Mesothelial cell of epicardium (in vitro differentiated cells): ENCODE measurements at regions not wholly inside any gene's neighbourhood (a gene's known extent, or its start where the extent isn't known, plus 50 kb on each side); places are given as distances from the start of the nearest gene placed in this dataset.

Experiments used
- DNase-seq, 2 experiments: peaks; one replicate each; pipeline ENCODE4 v3.0.0; 2021; ENCODE audit warnings: low spot score in 2 of 2; ENCODE audit not compliant: unreplicated experiment in 2 of 2
- H3K27ac Mint-ChIP-seq: 2 replicates; pipeline ENCODE4 v1.8.0; 2021; ENCODE audit warnings: mixed read lengths
- H3K27me3 Mint-ChIP-seq: 2 replicates; pipeline ENCODE4 v1.8.0; 2021; ENCODE audit warnings: low read depth, mixed read lengths
- H3K36me3 Mint-ChIP-seq: 2 replicates; pipeline ENCODE4 v1.8.0; 2021; ENCODE audit warnings: mixed read lengths
- H3K4me1 Mint-ChIP-seq: 2 replicates; pipeline ENCODE4 v1.8.0; 2021; ENCODE audit warnings: mixed read lengths
- H3K4me3 Mint-ChIP-seq: 2 replicates; pipeline ENCODE4 v1.8.0; 2021; ENCODE audit warnings: mild to moderate bottlenecking, moderate library complexity, mixed read lengths
- H3K9me3 Mint-ChIP-seq: 2 replicates; pipeline ENCODE4 v1.8.0; 2021; ENCODE audit warnings: mixed read lengths
- TF ChIP-seq, protein P1 (sequence below): fragments of 200-600 bp; sonication (generic); IDR thresholded peaks from one replicate; pipeline ENCODE4 v1.5.0; 2021; ENCODE audit warnings: antibody characterized with exemption; ENCODE audit not compliant: unreplicated experiment

DNA sequence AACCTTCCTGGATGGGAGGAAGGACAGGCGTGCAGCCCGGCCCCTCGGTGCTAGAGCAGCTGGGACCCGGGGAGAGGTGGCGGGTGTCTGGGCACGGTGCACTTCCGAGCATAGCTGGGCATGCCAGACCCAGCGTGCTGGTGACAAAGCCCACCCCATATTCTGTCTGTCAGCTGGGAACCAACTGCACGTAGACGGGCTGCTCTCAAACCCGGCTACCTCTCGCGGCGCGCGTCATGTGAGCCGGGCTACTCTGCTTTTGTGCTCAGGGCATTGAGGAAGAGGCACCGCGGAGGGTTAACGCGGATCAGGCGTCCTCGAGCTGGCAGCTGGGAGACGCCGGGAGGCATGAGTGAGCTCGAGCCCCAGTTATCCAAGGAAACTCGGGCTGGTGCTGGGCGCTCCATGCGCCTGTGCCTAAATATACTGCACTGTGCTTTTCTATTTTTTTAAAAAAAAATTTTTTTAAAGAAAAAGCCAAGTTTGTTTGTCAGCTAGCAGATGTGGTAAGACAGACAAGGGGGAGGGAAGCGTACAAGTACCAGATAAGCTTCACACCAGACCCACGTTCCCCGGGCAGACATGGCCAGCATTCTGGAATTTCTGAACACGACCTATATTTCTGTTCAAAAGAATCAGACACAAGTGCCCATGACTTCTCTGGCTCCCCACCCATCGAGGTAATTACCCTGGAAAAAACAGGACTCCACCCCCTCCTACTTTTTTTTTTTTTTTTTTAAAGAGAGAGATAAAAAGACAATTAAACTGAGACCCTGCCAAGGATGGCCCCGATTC, 425.6 kb downstream of the SHANK2 start:
- no peak for DNase-seq
- TF ChIP-seq, protein P1, sequence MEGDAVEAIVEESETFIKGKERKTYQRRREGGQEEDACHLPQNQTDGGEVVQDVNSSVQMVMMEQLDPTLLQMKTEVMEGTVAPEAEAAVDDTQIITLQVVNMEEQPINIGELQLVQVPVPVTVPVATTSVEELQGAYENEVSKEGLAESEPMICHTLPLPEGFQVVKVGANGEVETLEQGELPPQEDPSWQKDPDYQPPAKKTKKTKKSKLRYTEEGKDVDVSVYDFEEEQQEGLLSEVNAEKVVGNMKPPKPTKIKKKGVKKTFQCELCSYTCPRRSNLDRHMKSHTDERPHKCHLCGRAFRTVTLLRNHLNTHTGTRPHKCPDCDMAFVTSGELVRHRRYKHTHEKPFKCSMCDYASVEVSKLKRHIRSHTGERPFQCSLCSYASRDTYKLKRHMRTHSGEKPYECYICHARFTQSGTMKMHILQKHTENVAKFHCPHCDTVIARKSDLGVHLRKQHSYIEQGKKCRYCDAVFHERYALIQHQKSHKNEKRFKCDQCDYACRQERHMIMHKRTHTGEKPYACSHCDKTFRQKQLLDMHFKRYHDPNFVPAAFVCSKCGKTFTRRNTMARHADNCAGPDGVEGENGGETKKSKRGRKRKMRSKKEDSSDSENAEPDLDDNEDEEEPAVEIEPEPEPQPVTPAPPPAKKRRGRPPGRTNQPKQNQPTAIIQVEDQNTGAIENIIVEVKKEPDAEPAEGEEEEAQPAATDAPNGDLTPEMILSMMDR = no peak
- Mint-ChIP-seq H3K9me3 (no peaks in the 10 kb centered on the region), H3K27me3 (peaks cover 57% of the 10 kb centered on the region), H3K36me3 (no peaks in the 10 kb centered on the region), H3K27ac (no peak overlapping the region), H3K4me3 (peak overlapping the region; percentile 15), H3K4me1 (peaks cover 32% of the 10 kb centered on the region)

DNA sequence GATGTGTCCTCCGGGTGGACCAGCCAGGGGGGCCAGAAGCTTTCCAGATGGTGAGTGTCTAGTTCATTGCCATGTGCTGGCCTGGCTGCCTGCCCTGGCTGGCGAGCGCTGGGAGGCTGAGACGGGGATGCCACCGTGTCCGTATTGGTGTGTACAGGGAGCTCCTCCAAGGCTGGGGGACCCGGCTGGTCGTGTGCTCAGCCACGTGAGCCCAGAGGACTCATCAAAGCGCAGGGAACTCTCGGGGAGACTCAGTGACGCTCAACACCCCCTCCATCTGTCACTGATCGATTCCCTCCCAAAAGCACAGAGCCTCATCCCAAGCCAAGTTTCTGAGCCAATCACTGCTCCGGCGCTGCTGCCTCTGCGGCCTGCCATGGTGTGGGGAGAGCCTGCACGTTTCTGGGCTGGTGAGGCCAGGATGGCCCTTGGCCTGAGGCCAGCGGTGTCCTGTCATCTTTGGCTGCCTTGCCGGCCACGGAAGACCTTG, 423.7 kb downstream of the SHANK2 start:
- DNase-seq = no peak
- Mint-ChIP-seq H3K4me1 (peaks cover 32% of the 10 kb centered on the region), H3K4me3 (no peak overlapping the region), H3K27ac (no peak overlapping the region), H3K36me3 (no peaks in the 10 kb centered on the region), H3K27me3 (peaks cover 48% of the 10 kb centered on the region), H3K9me3 (no peaks in the 10 kb centered on the region)
- TF ChIP-seq, protein P1 = no peak

DNA sequence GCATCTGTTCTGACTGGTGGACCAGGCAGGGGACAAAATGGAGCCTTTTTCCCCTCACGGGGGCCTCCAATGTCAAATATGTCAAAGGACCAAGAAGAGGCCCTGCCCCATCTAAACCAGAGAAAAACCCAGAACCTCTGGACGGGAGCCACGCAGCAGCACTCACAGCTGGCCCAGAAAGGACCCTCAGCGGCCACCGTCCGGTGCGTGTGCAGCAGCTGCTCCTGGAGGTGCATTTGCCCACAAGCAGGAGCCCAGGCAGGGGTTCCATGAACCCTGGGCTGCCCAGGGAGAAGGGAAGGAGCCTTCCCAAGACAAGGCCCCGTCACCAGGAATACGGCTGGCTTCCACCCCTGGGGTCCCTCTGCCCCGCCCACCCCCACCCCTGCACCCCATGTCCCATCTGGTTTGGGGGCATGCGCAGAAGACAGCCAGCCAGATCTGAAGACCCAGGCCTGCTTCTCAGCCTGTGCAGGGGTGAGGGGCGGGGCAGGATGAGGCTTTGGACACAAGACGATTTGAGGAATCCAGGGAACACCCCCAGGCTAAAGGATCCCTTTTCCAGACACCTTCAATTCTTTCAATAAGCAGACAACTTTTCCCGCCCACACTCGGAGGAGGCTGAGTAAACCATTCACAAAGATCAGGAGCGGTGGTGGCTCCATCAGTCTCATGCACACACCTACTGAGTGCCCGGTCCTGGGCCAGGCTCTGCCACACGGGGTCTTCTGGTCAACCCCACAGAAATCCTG, 423.1 kb downstream of the SHANK2 start:
- no peak for DNase-seq
- Mint-ChIP-seq H3K4me3 (no peak overlapping the region), H3K27me3 (peaks cover 43% of the 10 kb centered on the region), H3K27ac (no peak overlapping the region), H3K36me3 (no peaks in the 10 kb centered on the region), H3K4me1 (peaks cover 27% of the 10 kb centered on the region), H3K9me3 (no peaks in the 10 kb centered on the region)
- TF ChIP-seq, protein P1 = no peak

DNA sequence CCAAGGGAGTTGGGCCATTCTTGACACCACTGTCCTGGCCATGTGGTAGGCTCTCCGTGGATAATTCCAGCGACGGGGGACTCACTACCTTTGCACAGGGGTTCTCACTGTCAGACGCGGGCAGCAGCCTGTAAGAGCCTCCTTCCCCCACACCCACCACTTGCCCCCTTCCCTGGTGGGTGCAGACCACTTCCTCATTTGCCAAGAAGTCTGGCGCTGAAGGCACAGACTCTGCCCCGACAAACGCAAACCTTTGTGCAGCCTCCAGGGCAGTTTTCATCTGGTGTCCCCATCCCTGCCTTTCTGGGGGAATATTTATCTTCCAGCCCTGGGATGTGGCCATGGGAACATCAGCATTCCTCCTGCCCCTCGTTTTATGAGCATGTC, 422.5 kb downstream of the SHANK2 start:
- H3K36me3 Mint-ChIP-seq = no peaks in the 10 kb centered on the region
- peaks cover 37% of the 10 kb centered on the region for H3K27me3 Mint-ChIP-seq
- TF ChIP-seq, protein P1 = no peak
- no peak for DNase-seq
- no peak overlapping the region for H3K4me3 Mint-ChIP-seq
- H3K4me1 Mint-ChIP-seq = peaks cover 22% of the 10 kb centered on the region
- H3K27ac Mint-ChIP-seq = no peak overlapping the region
- H3K9me3 Mint-ChIP-seq = no peaks in the 10 kb centered on the region

DNA sequence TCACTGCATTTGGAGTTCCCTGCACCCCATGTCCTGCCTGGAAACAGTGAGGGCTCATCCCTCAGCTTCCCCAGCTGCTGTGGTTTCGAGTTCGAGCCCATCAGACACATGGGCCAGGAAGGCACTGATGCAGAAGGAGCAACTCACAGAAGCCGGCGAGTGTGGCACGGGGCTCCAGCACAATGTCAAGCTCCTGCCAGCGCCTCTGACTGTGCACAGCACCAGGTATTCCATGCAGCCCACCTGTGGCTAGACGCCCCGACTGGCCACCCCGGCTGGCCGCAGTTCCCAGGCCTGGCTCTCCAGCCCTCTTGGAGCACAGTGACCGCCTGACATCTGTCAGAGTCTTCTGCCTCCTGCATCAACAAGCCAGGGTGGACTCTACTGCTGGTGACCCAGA, 419.4 kb downstream of the SHANK2 start:
- TF ChIP-seq, protein P1 = no peak
- H3K9me3 Mint-ChIP-seq = peaks cover under 1% of the 10 kb centered on the region
- H3K4me3 Mint-ChIP-seq = no peak overlapping the region
- H3K27ac Mint-ChIP-seq = no peak overlapping the region
- no peaks in the 10 kb centered on the region for H3K4me1 Mint-ChIP-seq
- no peaks in the 10 kb centered on the region for H3K36me3 Mint-ChIP-seq
- DNase-seq = no peak
- peaks cover 14% of the 10 kb centered on the region for H3K27me3 Mint-ChIP-seq
